ENCODE measurements at regions not wholly inside any gene's neighbourhood (a gene's known extent, or its start where the extent isn't known, plus 50 kb on each side); places are given as distances from the start of the nearest gene placed in this dataset.

DNA sequence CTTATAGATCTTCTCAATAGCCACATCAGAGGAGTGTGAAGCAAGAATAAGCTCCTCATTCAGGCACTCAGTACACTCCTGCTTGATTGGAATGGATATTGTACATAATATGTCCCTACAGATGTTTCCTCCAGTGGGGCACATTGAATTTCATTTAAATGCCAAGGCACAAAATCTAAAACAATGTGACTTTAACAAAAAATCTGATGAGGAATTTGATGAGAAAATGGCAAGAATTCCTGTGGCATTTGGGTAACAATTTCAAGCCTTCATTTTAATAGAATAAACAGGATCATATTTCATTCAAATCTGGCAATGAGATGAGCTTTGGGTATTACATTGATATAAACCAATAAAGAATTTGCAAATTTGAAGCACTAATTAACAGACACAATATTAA, 307.7 kb upstream of the PKN2 start:
- H3K4me3 ChIP-seq (ENCODE audit: low read depth in 1 of 2, low read length in 2 of 2) = no peak overlapping the region
- no peaks in the 10 kb centered on the region for H3K27me3 ChIP-seq (ENCODE audit: control insufficient read depth in 1 of 2, insufficient read depth in 2 of 2, low read length in 2 of 2)
- H3K9me3 ChIP-seq (ENCODE audit: low read length) = no peaks in the 10 kb centered on the region
- H3K9ac ChIP-seq (ENCODE audit: low read length) = no peak overlapping the region
- H3K4me1 ChIP-seq (ENCODE audit: insufficient read depth, low read length) = no peaks in the 10 kb centered on the region
- H3K36me3 ChIP-seq (ENCODE audit: insufficient read depth, low read length) = no peaks in the 10 kb centered on the region
- no peak overlapping the region for H3K27ac ChIP-seq (ENCODE audit: low read depth, low read length)

DNA sequence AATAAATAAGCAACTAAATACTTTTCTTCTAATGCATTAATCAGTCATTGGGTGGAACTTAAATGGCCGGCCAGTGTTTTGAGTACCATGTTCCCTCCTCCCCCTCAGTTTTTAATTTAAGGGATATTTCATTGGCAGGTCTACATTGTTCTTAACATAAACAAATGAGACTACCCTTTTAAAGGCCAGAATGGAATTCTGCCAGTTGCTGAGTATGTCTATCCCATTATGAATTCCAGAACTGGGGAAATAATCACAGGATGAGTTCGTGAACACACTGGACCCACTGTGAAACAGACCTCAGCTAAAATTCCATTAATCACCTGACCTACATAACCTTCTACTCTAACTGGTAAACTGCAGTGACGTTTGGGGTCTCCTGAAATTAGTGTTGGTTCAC, 305.5 kb upstream of the PKN2 start:
- Histone ChIP-seq H3K9ac (ENCODE audit: low read length) (no peak overlapping the region), H3K27ac (ENCODE audit: low read depth, low read length) (no peak overlapping the region), H3K9me3 (ENCODE audit: low read length) (no peaks in the 10 kb centered on the region)

DNA sequence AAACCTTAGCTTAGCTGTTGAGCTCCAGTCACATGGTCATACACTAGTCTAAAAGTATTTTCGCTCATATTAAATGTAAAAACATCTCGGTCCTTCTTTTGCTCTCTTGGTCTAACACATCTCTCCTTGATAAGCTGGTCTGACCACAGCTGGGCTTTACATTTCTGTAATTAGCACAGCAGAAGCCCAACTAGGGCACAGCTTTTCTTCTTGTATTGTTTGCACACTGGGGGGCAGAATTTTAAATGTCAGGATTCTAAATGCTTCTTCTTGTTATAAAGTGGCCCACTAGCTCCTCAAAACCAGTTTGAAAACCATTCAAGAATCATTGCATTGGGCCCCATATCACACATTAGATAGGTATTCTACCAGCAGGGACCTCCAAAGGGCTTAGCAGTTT, 289.1 kb upstream of the PKN2 start:
- Histone ChIP-seq H3K4me1 (ENCODE audit: insufficient read depth, low read length) (no peaks in the 10 kb centered on the region), H3K36me3 (ENCODE audit: insufficient read depth, low read length) (no peaks in the 10 kb centered on the region), H3K9me3 (ENCODE audit: low read length) (no peaks in the 10 kb centered on the region), H3K9ac (ENCODE audit: low read length) (no peak overlapping the region), H3K4me3 (ENCODE audit: low read depth in 1 of 2, low read length in 2 of 2) (no peak overlapping the region), H3K27ac (ENCODE audit: low read depth, low read length) (no peak overlapping the region), H3K27me3 (ENCODE audit: control insufficient read depth in 1 of 2, insufficient read depth in 2 of 2, low read length in 2 of 2) (no peaks in the 10 kb centered on the region)

More for the DNA sequence above, 305.5 kb upstream of the PKN2 start:
- no peak overlapping the region for H3K4me3 ChIP-seq (ENCODE audit: low read depth in 1 of 2, low read length in 2 of 2)
- no peaks in the 10 kb centered on the region for H3K27me3 ChIP-seq (ENCODE audit: control insufficient read depth in 1 of 2, insufficient read depth in 2 of 2, low read length in 2 of 2)
- H3K4me1 ChIP-seq (ENCODE audit: insufficient read depth, low read length) = no peaks in the 10 kb centered on the region
- H3K36me3 ChIP-seq (ENCODE audit: insufficient read depth, low read length) = no peaks in the 10 kb centered on the region

DNA sequence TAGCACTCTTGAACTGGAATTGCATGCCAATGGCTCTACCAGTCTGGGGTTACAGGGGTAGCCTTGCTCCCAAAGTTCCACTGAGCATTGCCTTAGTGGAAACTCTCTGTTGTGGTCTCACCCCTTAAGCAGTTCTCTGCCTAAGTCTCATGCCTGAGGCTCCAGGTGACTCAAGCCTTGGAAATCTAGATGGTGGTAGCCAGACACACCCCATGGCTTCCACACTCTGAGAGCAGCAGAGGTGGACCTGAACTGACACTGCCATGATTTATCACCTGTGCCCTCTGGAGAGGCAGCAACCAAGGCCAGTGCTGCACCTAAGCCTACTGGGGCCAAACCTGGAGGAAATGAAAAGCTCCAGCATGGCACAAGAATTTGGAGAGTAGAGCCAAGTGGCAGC, 285.7 kb upstream of the PKN2 start:
- Histone ChIP-seq H3K9me3 (ENCODE audit: low read length) (no peaks in the 10 kb centered on the region), H3K4me3 (ENCODE audit: low read depth in 1 of 2, low read length in 2 of 2) (no peak overlapping the region), H3K4me1 (ENCODE audit: insufficient read depth, low read length) (no peaks in the 10 kb centered on the region), H3K27me3 (ENCODE audit: control insufficient read depth in 1 of 2, insufficient read depth in 2 of 2, low read length in 2 of 2) (no peaks in the 10 kb centered on the region), H3K27ac (ENCODE audit: low read depth, low read length) (no peak overlapping the region), H3K9ac (ENCODE audit: low read length) (no peak overlapping the region), H3K36me3 (ENCODE audit: insufficient read depth, low read length) (no peaks in the 10 kb centered on the region)

DNA sequence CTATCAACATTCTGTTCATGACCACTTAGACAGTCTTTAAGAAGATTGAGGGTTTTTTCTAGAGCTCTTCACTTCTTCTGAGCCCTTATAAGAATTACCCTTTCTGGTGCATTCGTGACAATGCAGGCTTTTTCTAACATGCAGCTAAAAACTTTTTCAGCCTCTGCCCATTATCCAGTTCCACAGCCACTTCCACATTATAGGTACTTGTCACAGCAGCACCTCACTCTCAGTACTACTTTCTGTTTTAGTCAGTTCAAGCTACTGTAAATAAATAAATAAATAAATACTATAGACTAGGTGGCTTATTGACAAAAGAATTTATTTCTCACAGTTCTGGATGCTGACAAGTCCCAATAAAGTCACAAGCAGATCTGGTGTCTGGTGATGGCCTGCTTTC, 284.4 kb upstream of the PKN2 start:
- no peaks in the 10 kb centered on the region for H3K27me3 ChIP-seq (ENCODE audit: control insufficient read depth in 1 of 2, insufficient read depth in 2 of 2, low read length in 2 of 2)
- H3K36me3 ChIP-seq (ENCODE audit: insufficient read depth, low read length) = no peaks in the 10 kb centered on the region
- no peak overlapping the region for H3K4me3 ChIP-seq (ENCODE audit: low read depth in 1 of 2, low read length in 2 of 2)
- no peaks in the 10 kb centered on the region for H3K9me3 ChIP-seq (ENCODE audit: low read length)
- H3K4me1 ChIP-seq (ENCODE audit: insufficient read depth, low read length) = no peaks in the 10 kb centered on the region
- H3K27ac ChIP-seq (ENCODE audit: low read depth, low read length) = no peak overlapping the region
- H3K9ac ChIP-seq (ENCODE audit: low read length) = no peak overlapping the region

DNA sequence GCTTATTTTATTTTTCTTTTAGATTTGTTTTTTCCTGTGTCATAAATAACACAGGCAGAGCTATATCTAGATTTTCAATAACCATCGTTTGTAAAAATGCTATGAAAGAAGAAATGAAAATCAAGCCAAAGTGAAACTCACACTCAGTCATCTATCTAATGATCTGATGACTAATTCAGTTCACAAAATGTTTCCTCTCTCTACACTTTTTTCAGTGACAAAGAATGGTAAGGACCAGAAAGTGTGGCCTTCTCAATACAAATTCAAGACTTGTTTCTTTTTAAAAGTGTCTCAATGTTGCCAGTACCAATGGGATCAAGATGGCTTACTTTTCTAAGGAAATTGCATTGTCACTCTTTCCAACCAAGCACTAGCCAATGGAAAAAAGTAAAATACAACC, 282.8 kb upstream of the PKN2 start:
- Histone ChIP-seq H3K27ac (ENCODE audit: low read depth, low read length) (no peak overlapping the region), H3K4me3 (ENCODE audit: low read depth in 1 of 2, low read length in 2 of 2) (no peak overlapping the region), H3K9me3 (ENCODE audit: low read length) (no peaks in the 10 kb centered on the region), H3K27me3 (ENCODE audit: control insufficient read depth in 1 of 2, insufficient read depth in 2 of 2, low read length in 2 of 2) (no peaks in the 10 kb centered on the region), H3K4me1 (ENCODE audit: insufficient read depth, low read length) (no peaks in the 10 kb centered on the region), H3K36me3 (ENCODE audit: insufficient read depth, low read length) (no peaks in the 10 kb centered on the region), H3K9ac (ENCODE audit: low read length) (no peak overlapping the region)

DNA sequence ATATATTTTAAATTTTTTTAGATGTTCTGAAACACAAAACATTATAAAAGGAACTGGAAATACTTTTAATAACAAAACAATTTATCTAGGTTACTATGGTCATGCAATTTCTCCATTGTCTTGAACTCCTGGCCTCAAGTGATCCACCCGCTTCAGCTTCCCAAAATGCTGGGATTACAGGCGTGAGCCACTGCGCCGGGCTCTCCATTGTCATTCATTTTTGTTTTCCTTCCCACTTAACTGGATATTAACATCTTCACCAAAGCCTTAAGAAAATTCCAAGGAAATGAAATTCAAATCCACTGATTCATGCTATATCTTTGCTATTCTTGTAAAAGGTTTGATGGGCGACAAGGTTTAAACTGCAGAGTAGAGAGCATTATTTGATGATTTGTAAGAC, 279.5 kb upstream of the PKN2 start:
- H3K9ac ChIP-seq (ENCODE audit: low read length) = no peak overlapping the region

DNA sequence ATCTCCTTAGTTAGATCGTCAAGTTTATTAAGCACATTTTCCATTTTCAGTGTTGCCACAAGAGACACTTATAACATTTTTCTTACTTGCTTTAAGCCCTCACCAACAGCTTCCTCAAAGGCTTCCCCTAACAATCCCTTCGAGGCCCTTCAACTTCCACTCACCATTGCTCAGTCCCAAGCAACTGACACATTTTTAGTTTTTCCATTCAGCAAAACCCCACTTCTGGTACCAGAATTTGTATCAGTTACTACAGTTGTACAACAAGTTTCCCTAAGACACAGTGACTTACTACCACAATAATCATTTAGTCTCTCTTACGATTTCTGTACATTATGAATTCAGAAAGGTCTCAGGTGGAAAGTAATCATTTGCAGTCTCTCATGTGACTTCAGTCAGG, 276.8 kb upstream of the PKN2 start:
- Histone ChIP-seq H3K4me1 (ENCODE audit: insufficient read depth, low read length) (no peaks in the 10 kb centered on the region), H3K36me3 (ENCODE audit: insufficient read depth, low read length) (no peaks in the 10 kb centered on the region), H3K4me3 (ENCODE audit: low read depth in 1 of 2, low read length in 2 of 2) (no peak overlapping the region), H3K9me3 (ENCODE audit: low read length) (no peaks in the 10 kb centered on the region), H3K9ac (ENCODE audit: low read length) (no peak overlapping the region), H3K27ac (ENCODE audit: low read depth, low read length) (no peak overlapping the region), H3K27me3 (ENCODE audit: control insufficient read depth in 1 of 2, insufficient read depth in 2 of 2, low read length in 2 of 2) (no peaks in the 10 kb centered on the region)

More for the DNA sequence above, 279.5 kb upstream of the PKN2 start:
- Histone ChIP-seq H3K27ac (ENCODE audit: low read depth, low read length) (no peak overlapping the region), H3K36me3 (ENCODE audit: insufficient read depth, low read length) (no peaks in the 10 kb centered on the region), H3K4me1 (ENCODE audit: insufficient read depth, low read length) (no peaks in the 10 kb centered on the region), H3K9me3 (ENCODE audit: low read length) (no peaks in the 10 kb centered on the region), H3K27me3 (ENCODE audit: control insufficient read depth in 1 of 2, insufficient read depth in 2 of 2, low read length in 2 of 2) (no peaks in the 10 kb centered on the region), H3K4me3 (ENCODE audit: low read depth in 1 of 2, low read length in 2 of 2) (no peak overlapping the region)

DNA sequence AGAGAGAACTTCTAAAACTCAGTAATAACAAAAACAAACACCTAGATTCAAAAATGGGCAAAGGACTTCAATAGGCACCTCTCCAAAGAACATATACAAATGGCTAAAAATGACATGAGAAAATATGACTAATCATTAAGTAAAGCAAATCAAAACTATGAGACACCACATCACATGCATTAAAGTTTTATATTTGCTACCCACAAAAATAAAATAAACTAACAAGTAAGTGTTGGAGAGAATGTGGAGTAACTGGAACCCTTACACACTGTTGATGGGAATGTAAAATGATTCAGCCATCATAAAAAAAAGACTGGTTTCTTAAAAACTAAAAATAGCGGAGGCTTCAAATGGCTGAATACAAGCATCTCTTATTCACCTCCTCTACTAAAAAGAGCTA, 262.1 kb upstream of the PKN2 start:
- Histone ChIP-seq H3K4me1 (ENCODE audit: insufficient read depth, low read length) (no peaks in the 10 kb centered on the region), H3K9me3 (ENCODE audit: low read length) (no peaks in the 10 kb centered on the region), H3K9ac (ENCODE audit: low read length) (no peak overlapping the region)

DNA sequence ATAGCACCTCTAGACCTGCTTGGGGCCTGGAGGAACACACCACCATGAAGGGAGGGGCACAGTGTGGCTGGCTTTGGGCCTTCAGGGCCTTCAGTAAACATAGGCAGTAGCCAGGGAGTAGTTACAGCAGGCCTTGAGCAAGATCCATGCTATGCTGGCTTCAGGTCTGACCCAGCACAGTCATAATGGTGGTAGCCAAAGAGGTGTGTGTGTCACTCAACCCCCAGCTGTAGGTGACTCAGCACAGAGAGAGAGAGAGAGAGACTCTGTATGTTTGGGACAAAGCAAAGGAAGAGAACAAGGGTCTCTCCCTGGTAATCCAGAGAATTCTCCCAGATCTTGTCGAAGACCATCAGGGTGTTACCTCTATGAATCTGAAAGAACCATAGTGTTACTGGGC, 250.5 kb upstream of the PKN2 start:
- Histone ChIP-seq H3K36me3 (ENCODE audit: insufficient read depth, low read length) (no peaks in the 10 kb centered on the region), H3K4me3 (ENCODE audit: low read depth in 1 of 2, low read length in 2 of 2) (no peak overlapping the region), H3K9me3 (ENCODE audit: low read length) (no peaks in the 10 kb centered on the region), H3K9ac (ENCODE audit: low read length) (no peak overlapping the region), H3K27me3 (ENCODE audit: control insufficient read depth in 1 of 2, insufficient read depth in 2 of 2, low read length in 2 of 2) (no peaks in the 10 kb centered on the region), H3K27ac (ENCODE audit: low read depth, low read length) (no peak overlapping the region), H3K4me1 (ENCODE audit: insufficient read depth, low read length) (no peaks in the 10 kb centered on the region)

More for the DNA sequence above, 262.1 kb upstream of the PKN2 start:
- no peaks in the 10 kb centered on the region for H3K36me3 ChIP-seq (ENCODE audit: insufficient read depth, low read length)
- no peak overlapping the region for H3K27ac ChIP-seq (ENCODE audit: low read depth, low read length)
- no peak overlapping the region for H3K4me3 ChIP-seq (ENCODE audit: low read depth in 1 of 2, low read length in 2 of 2)
- no peaks in the 10 kb centered on the region for H3K27me3 ChIP-seq (ENCODE audit: control insufficient read depth in 1 of 2, insufficient read depth in 2 of 2, low read length in 2 of 2)

DNA sequence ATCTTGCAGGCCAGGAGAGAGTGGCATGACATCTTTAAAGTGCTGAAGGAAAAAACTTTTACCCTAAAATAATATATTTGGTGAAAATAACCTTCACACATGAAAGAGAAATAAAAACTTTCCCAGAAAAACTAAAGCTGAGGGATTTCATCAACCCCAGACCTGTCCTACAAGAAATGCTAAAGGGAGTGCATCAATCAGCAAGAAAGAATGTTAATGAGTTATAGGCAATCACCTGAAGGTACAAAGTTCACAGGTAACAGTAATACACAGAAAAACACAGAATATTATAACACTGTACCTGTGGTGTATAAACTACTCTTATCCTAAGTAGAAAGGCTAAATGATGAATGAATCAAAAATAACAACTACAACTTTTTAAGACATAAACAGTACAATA, 249.2 kb upstream of the PKN2 start:
- H3K9ac ChIP-seq (ENCODE audit: low read length) = no peak overlapping the region
- no peaks in the 10 kb centered on the region for H3K4me1 ChIP-seq (ENCODE audit: insufficient read depth, low read length)
- no peaks in the 10 kb centered on the region for H3K9me3 ChIP-seq (ENCODE audit: low read length)
- no peaks in the 10 kb centered on the region for H3K36me3 ChIP-seq (ENCODE audit: insufficient read depth, low read length)
- H3K27me3 ChIP-seq (ENCODE audit: control insufficient read depth in 1 of 2, insufficient read depth in 2 of 2, low read length in 2 of 2) = no peaks in the 10 kb centered on the region
- H3K4me3 ChIP-seq (ENCODE audit: low read depth in 1 of 2, low read length in 2 of 2) = no peak overlapping the region
- H3K27ac ChIP-seq (ENCODE audit: low read depth, low read length) = no peak overlapping the region

DNA sequence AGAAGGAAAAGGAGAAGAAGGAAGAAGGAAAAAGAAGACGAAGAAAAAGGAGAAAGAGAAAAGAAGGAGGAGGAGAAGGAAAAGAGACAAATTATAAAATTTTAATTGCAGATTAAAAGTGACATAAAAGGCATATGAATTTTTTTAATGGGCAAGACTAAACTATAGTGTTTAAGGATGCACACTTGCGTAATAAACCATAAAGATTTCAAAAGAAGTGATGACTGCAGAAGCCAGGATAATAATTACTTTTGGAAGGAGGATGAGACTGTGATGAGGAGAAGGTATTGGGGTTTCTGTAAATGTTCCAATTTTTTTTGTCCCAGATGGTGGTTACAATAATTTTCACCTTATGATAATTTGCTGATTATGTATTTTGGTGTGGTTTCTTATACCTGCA, 243.1 kb upstream of the PKN2 start:
- Histone ChIP-seq H3K9ac (ENCODE audit: low read length) (no peak overlapping the region), H3K27me3 (ENCODE audit: control insufficient read depth in 1 of 2, insufficient read depth in 2 of 2, low read length in 2 of 2) (no peaks in the 10 kb centered on the region), H3K9me3 (ENCODE audit: low read length) (no peaks in the 10 kb centered on the region), H3K4me1 (ENCODE audit: insufficient read depth, low read length) (no peaks in the 10 kb centered on the region), H3K27ac (ENCODE audit: low read depth, low read length) (no peak overlapping the region), H3K36me3 (ENCODE audit: insufficient read depth, low read length) (no peaks in the 10 kb centered on the region), H3K4me3 (ENCODE audit: low read depth in 1 of 2, low read length in 2 of 2) (no peak overlapping the region)

All from muscle layer of colon (tissue), 2 donors.